GM19023 (cell line): ENCODE measurements at regions not wholly inside any gene's neighbourhood (a gene's known extent, or its start where the extent isn't known, plus 50 kb on each side); places are given as distances from the start of the nearest gene placed in this dataset.
"Not testable (repeated sequence)": the region's sequence is repeated elsewhere in the genome, so short reads cannot be mapped to it uniquely, and the experiment has no call there.

ENCODE experiments used
- ATAC-seq: cut with Tn5 transposase; IDR thresholded peaks from one replicate; pipeline ENCODE4 v1.9.1; 2021; ENCODE audit warnings: mild to moderate bottlenecking, moderate library complexity; ENCODE audit not compliant: unreplicated experiment

- ATAC-seq = no peak
Measured at GRCh38 chr5:135279328-135279727, 119.7 kb downstream of the MACROH2A1 start.

GRCh38 chr5:135276151-135276550, 122.9 kb downstream of the MACROH2A1 start:
- ATAC-seq = no peak

GRCh38 chr5:135273212-135273611, 125.8 kb downstream of the MACROH2A1 start:
- ATAC-seq = no peak

GRCh38 chr5:135272311-135272805, 126.7 kb downstream of the MACROH2A1 start:
- ATAC-seq = no peak

- no peak for ATAC-seq
Measured at GRCh38 chr5:135271533-135272310, 127.3 kb downstream of the MACROH2A1 start.

GRCh38 chr5:135269931-135270421, 129.1 kb downstream of the MACROH2A1 start:
- no peak for ATAC-seq

GRCh38 chr5:135269199-135269598, 129.8 kb downstream of the MACROH2A1 start:
- no peak for ATAC-seq

GRCh38 chr5:135266975-135267374, 132.1 kb downstream of the MACROH2A1 start:
- ATAC-seq = no peak

- ATAC-seq = no peak
Measured at GRCh38 chr5:135266303-135266635, 132.8 kb downstream of the MACROH2A1 start.

GRCh38 chr5:135265497-135266302, 133.3 kb downstream of the MACROH2A1 start:
- ATAC-seq = no peak

- no peak for ATAC-seq
Measured at GRCh38 chr5:135264451-135265440, 134.3 kb downstream of the MACROH2A1 start.

GRCh38 chr5:135263022-135263668, 135.9 kb downstream of the MACROH2A1 start:
- ATAC-seq = no peak

GRCh38 chr5:135262364-135262763, 136.7 kb downstream of the MACROH2A1 start:
- ATAC-seq = no peak

- not testable (repeated sequence) for ATAC-seq
Measured at GRCh38 chr5:135260108-135260507, 138.9 kb downstream of the MACROH2A1 start.

GRCh38 chr5:135255461-135256178, 143.4 kb downstream of the MACROH2A1 start:
- ATAC-seq = no peak

GRCh38 chr5:135254183-135254582, 144.8 kb downstream of the MACROH2A1 start:
- no peak for ATAC-seq

- no peak for ATAC-seq
Measured at GRCh38 chr5:135253601-135254178, 145.3 kb downstream of the MACROH2A1 start.

GRCh38 chr5:135251093-135251492, 147.9 kb downstream of the MACROH2A1 start:
- no peak for ATAC-seq

- no peak for ATAC-seq
Measured at GRCh38 chr5:135250671-135251070, 148.4 kb downstream of the MACROH2A1 start.
